Subcutaneous abdominal adipose tissue (tissue), 5 donors: ENCODE measurements at regions not wholly inside any gene's neighbourhood (a gene's known extent, or its start where the extent isn't known, plus 50 kb on each side); places are given as distances from the start of the nearest gene placed in this dataset.

Experiments used
- H3K27ac ChIP-seq: one replicate; pipeline ENCODE4 v1.7.0; 2013; ENCODE audit warnings: low read depth, mild to moderate bottlenecking, inconsistent platforms, low read length, moderate library complexity
- H3K27me3 ChIP-seq, 5 donors: one replicate each; pipeline ENCODE4 v1.7.0; 2013; ENCODE audit warnings: low read length in 5 of 5, inconsistent platforms in 1 of 5; ENCODE audit not compliant: control insufficient read depth in 5 of 5, insufficient read depth in 4 of 5
- H3K36me3 ChIP-seq, 5 donors: one replicate each; pipeline ENCODE4 v1.7.0; 2013; ENCODE audit warnings: low read length in 5 of 5; ENCODE audit not compliant: control insufficient read depth in 5 of 5, insufficient read depth in 5 of 5
- H3K4me1 ChIP-seq, 5 donors: one replicate each; pipeline ENCODE4 v1.7.0; 2013; ENCODE audit warnings: low read length in 5 of 5, mild to moderate bottlenecking in 3 of 5, moderate library complexity in 1 of 5; ENCODE audit not compliant: control insufficient read depth in 5 of 5, insufficient read depth in 5 of 5
- H3K4me3 ChIP-seq, 5 donors: one replicate each; pipeline ENCODE4 v1.7.0; 2013; ENCODE audit warnings: low read length in 5 of 5, low read depth in 1 of 5
- H3K9ac ChIP-seq, 5 donors: one replicate each; pipeline ENCODE4 v1.7.0; 2013; ENCODE audit warnings: low read length in 5 of 5, mild to moderate bottlenecking in 4 of 5, moderate library complexity in 3 of 5
- H3K9me3 ChIP-seq, 5 donors: one replicate each; pipeline ENCODE4 v1.7.0; 2013; ENCODE audit warnings: low read length in 5 of 5; ENCODE audit not compliant: control insufficient read depth in 5 of 5
- donor health status: healthy.
- donor health status: healthy.
- donor health status: healthy.
- donor health status: healthy.
- donor health status: healthy.

DNA sequence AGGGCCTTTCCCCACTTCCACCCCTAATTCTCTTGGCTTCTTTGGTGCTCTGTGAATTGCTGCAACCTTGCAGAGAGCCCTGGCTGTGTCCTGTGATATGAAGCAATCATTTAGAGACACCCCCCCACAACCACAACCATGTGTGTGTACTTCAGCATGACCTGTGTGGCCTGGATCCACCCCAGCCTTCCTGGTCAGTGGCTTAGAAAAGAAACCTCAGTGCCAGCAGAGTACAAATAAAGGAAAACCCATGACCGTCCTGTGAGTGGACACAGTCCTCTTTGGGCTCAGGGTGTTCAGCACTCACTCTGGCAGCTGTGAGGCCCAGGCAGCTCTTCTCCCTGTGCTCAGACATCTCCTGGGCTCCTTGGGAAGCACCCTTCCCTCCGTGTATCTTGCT lies 206.6 kb upstream of the DIO3 start:
- Histone ChIP-seq H3K9me3 (peaks cover 3 to 28% (median 16%) of the 10 kb centered on the region in 5 donors), H3K27ac (no peak overlapping the region), H3K27me3 (peaks cover 0 to 5% (median 2%) of the 10 kb centered on the region in 5 donors), H3K9ac (no peak overlapping the region), H3K4me1 (peaks cover 2 to 6% (median 4%) of the 10 kb centered on the region in 5 donors), H3K36me3 (no peaks in the 10 kb centered on the region), H3K4me3 (no peak overlapping the region)

GRCh38 chr14:101355284-101355683 lies 206.0 kb upstream of the DIO3 start:
- H3K4me1 ChIP-seq, result peaks cover 3 to 12% (median 7%) of the 10 kb centered on the region in 5 donors
- no peak overlapping the region for H3K9ac ChIP-seq
- H3K36me3 ChIP-seq, result no peaks in the 10 kb centered on the region
- H3K4me3 ChIP-seq, result no peak overlapping the region
- H3K9me3 ChIP-seq, result peaks cover 3 to 28% (median 16%) of the 10 kb centered on the region in 5 donors
- no peak overlapping the region for H3K27ac ChIP-seq
- H3K27me3 ChIP-seq, result peaks cover 0 to 5% (median 2%) of the 10 kb centered on the region in 5 donors

GRCh38 chr14:101357038-101357437 lies 204.3 kb upstream of the DIO3 start:
- Histone ChIP-seq H3K36me3 (no peaks in the 10 kb centered on the region), H3K4me1 (peaks cover 3 to 22% (median 16%) of the 10 kb centered on the region in 5 donors), H3K9me3 (peaks cover 3 to 28% (median 16%) of the 10 kb centered on the region in 5 donors), H3K27me3 (peaks cover 0 to 5% (median 2%) of the 10 kb centered on the region in 5 donors), H3K27ac (no peak overlapping the region), H3K4me3 (no peak overlapping the region), H3K9ac (no peak overlapping the region)

- H3K27ac ChIP-seq, result no peak overlapping the region
- H3K36me3 ChIP-seq, result no peaks in the 10 kb centered on the region
- H3K9ac ChIP-seq, result no peak overlapping the region
- H3K9me3 ChIP-seq, result peaks cover 3 to 28% (median 16%) of the 10 kb centered on the region in 5 donors
- H3K4me1 ChIP-seq, result peaks cover 3 to 22% (median 16%) of the 10 kb centered on the region in 5 donors
- no peak overlapping the region for H3K4me3 ChIP-seq
- H3K27me3 ChIP-seq, result peaks cover 0 to 5% (median 3%) of the 10 kb centered on the region in 5 donors
These were observed 203.6 kb upstream of the DIO3 start for GRCh38 chr14:101357559-101358319.

GRCh38 chr14:101358320-101359125 lies 202.8 kb upstream of the DIO3 start:
- Histone ChIP-seq H3K4me3 (no peak overlapping the region), H3K9me3 (peaks cover 3 to 25% (median 16%) of the 10 kb centered on the region in 5 donors), H3K36me3 (no peaks in the 10 kb centered on the region), H3K27me3 (peaks cover 0 to 5% (median 3%) of the 10 kb centered on the region in 5 donors), H3K9ac (no peak overlapping the region), H3K27ac (no peak overlapping the region), H3K4me1 (peaks cover 3 to 22% (median 16%) of the 10 kb centered on the region in 5 donors)

DNA sequence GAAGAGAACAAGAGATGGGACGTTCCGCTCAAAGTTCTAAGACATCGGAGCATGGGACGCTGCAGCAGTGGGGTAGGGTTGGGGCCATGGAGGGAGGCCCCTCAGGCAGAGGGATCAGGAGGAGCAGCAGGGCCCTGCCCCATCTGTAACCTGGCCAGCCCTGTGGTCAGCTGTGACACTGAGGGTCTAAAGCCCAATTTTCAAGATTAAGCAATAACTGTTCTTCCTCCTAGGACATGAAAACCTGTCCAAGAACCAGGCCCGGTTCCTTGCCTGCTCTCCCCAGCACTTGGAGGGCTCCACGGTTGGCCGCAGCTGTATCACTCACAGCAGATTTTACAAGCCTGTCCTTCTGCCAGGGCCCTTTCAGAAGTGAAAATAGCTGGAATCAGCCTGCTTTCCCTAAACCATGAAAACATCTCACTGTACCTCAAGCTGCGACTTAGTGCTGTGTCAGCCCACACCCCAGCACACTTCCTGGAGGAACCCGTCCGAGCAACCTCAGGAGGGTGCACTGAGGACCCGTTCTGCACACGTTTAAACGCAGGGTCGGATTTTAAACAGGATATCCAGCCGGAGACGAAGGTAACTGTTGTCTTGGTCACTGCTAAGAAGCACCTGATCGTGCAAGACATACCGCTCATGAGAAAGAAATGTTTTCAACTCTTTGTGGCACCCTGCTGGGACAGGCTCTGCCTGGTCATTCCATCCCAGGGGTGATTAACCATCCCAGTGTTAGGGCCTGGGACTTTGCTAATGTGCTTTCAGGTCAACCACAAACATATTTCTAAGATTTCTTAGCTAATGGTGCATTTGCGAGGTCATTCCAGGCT lies 201.9 kb upstream of the DIO3 start:
- Histone ChIP-seq H3K4me3 (no peak overlapping the region), H3K36me3 (no peaks in the 10 kb centered on the region), H3K27ac (no peak overlapping the region), H3K9me3 (peaks cover 0 to 18% (median 12%) of the 10 kb centered on the region in 5 donors), H3K27me3 (peaks cover 0 to 5% (median 3%) of the 10 kb centered on the region in 5 donors), H3K4me1 (peaks cover 5 to 28% (median 22%) of the 10 kb centered on the region in 5 donors), H3K9ac (no peak overlapping the region)

GRCh38 chr14:101360054-101360911 lies 201.0 kb upstream of the DIO3 start:
- peaks cover 0 to 9% (median 6%) of the 10 kb centered on the region in 5 donors for H3K9me3 ChIP-seq
- peaks cover 5 to 37% (median 29%) of the 10 kb centered on the region in 5 donors for H3K4me1 ChIP-seq
- no peaks in the 10 kb centered on the region for H3K36me3 ChIP-seq
- H3K9ac ChIP-seq, result no peak overlapping the region
- H3K27me3 ChIP-seq, result peaks cover 0 to 5% (median 3%) of the 10 kb centered on the region in 5 donors
- H3K4me3 ChIP-seq, result no peak overlapping the region
- H3K27ac ChIP-seq, result no peak overlapping the region

GRCh38 chr14:101361044-101361443 lies 200.3 kb upstream of the DIO3 start:
- H3K27ac ChIP-seq, result no peak overlapping the region
- H3K9ac ChIP-seq, result no peak overlapping the region
- H3K27me3 ChIP-seq, result peaks cover 0 to 5% (median 2%) of the 10 kb centered on the region in 5 donors
- H3K36me3 ChIP-seq, result no peaks in the 10 kb centered on the region
- H3K9me3 ChIP-seq, result peaks cover 0 to 9% (median 5%) of the 10 kb centered on the region in 5 donors
- peaks cover 5 to 42% (median 35%) of the 10 kb centered on the region in 5 donors for H3K4me1 ChIP-seq
- no peak overlapping the region for H3K4me3 ChIP-seq
